Occipital lobe (tissue), 1 donor: ENCODE measurements at regions not wholly inside any gene's neighbourhood (a gene's known extent, or its start where the extent isn't known, plus 50 kb on each side); places are given as distances from the start of the nearest gene placed in this dataset.

ENCODE experiments used
- DNase-seq: peaks from one replicate; lab custom pipeline; 2025; lab: John Stamatoyannopoulos, UW

DNA sequence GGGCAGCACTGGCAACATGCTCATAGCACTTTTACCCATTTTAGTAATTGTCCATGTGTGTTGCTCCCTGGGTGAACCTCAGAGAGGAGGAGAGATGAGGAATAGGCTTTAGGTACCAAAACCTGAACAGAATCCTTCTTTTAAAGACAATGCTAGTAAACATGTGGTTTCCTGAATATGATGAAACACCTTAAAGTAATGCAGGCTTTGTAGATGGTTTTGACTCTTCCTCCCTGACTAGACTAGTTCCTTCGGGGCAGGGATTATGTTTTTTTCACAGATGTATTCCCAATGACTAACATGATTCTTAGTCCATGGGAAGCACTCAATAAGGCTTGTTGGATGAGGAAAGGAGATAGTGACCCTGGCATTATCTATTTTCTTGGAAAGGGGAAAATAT is 367.6 kb upstream of the JAG1 start:
- no peak for DNase-seq

DNA sequence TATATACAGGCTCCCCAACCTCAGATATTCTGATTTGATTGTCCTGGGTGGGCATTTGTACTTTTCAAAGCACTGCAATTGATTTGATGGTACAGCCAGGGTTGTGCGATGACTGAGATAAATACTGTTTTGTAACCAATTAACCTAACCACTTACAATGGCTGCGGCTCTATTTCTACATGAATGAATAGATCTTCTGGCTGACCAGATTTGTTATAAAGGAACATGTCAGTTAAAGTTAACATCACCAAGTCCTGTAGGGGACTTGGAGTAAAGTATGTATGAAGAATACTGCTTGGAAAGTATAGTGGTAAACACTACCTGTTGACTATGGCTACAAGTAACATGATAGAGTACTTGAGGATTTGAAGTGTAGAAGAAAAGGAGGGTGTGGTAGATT is 369.2 kb upstream of the JAG1 start:
- DNase-seq: no peak

- no peak for DNase-seq
Observed at GRCh38 chr20:11044561-11044960, 370.8 kb upstream of the JAG1 start.

DNA sequence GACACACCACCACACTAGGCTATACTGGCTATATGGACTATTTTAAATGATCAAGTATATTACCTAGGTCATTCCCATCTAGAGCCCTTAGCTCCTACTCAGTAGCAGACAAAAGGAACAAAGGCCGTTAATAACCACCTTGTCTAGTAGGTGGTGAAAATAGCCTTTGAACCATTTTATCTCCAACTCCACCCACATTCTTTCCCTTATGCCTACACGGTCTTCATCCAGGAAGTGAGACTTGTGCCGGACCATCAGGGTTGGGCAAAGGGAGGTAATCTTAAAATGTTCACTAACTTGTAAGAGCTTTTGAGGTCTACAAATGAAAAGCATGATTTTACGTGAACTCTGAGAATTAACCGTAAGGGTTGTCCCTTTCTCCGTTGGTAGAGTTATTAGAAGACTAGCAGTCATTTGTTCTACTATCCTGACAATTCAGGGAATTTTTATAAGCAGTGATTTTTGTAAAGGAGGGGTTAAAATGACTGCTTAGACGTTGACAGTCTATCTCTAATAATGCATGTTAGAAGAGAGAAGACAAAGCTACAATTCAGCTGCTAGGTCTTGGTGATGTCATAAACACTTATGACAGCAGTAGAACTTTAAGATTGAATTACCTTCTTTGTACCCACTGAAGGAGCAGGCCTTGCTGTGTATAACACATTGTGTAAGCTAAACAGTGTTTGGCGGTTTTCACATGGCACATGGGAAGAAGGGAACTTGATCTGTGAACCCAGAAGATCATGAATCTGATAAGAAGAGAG is 371.8 kb upstream of the JAG1 start:
- no peak for DNase-seq

DNA sequence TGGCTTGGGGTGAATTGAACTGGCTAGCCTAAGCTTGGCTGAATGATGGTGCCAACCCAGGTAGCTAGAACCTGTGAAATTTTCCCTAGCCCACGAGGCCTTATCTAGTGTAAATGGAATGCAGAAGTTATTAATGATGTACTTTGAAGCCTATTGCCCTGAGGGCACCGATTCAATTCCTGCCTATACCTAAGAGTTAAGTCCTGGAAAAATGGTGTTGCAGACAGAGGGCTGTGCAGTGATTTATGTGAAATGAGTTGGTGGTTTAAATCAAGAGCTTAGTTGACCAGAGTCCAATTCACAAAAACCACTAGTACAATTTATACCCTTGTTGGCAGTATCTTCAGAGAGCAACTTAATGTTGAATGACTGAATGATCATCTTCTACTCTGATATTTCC is 373.8 kb upstream of the JAG1 start:
- DNase-seq: no peak

GRCh38 chr20:11048739-11049138 is 374.9 kb upstream of the JAG1 start:
- DNase-seq: no peak

DNA sequence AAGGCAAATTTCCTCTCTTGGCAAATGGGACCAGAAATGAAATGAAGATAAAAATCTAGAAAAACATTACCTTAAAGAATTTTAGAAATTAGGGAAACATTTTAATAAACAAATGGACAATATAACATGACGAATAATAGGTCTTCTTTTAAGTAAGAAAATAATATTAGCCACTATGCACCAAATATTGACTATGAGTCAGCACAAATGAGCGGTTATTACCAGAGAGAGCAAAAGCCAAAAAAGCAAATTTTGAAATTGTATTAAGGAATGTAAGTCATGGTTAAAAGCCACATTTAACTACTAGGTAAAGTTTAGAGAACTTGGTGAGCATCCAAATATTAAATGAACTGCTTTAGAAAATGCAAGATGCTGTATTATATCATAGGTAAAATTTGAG is 376.6 kb upstream of the JAG1 start:
- no peak for DNase-seq

DNA sequence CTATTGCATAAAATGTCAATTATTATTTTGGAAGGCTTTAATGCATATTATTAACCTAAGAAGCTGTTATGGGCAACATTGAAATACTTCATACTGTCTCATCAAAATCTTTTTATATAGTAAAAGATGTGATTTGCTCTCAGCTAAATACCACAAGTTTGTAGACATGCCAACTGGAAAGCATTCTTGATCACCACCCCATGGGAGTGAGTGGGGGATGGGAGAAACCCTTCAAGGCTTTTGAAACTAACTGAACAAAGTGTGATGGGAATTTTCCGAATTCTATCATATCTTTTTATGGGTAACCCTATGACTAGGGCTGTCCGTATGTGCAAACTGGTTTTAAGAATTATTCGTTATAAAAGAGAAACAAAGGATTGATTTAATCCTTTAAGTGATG is 377.3 kb upstream of the JAG1 start:
- DNase-seq: no peak

GRCh38 chr20:11053310-11053709 is 379.5 kb upstream of the JAG1 start:
- DNase-seq: no peak

- no peak for DNase-seq
Observed at GRCh38 chr20:11054266-11054993, 380.6 kb upstream of the JAG1 start.

GRCh38 chr20:11056414-11056813 is 382.6 kb upstream of the JAG1 start:
- no peak for DNase-seq

DNA sequence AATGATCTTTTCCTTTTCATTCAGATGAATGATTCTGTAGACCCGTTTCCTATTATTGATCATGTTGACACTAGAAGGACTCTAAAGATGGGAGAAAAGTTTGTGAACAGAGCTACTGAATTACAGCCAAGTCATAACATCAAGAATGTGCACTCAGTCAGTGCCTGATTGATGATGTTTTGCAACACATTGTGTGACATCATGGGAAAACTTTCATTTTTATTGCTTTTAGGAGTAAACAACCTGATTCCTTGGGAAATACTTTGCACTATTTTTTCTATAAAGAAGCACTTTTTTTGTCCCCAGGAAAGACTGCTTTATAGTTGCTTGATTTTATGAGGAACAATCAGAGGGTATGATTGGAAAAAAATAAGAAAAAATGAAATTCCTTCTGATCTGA is 383.8 kb upstream of the JAG1 start:
- no peak for DNase-seq

- DNase-seq: no peak
Observed at GRCh38 chr20:11059659-11060058, 385.9 kb upstream of the JAG1 start.

- DNase-seq: no peak
Observed at GRCh38 chr20:11060423-11061185, 386.8 kb upstream of the JAG1 start.

- no peak for DNase-seq
Observed at GRCh38 chr20:11063444-11063843, 389.6 kb upstream of the JAG1 start.

DNA sequence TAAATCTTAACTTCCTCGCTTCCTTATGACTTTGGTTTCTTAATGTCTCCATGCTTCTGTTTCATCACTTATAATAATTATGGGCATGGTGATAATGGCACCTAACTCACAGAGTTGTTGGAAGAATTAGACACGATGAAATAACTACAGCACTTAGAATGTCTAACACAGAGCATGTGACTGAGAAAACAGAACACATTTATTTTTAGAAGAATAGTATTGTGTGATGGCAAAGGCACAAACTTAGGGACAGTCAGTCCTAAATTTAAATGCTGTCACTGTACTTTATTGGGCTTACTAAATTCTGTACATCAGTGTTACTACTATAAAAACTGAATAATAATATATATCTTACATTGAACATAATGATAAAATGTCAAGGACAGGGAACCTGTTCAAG is 391.1 kb upstream of the JAG1 start:
- no peak for DNase-seq

DNA sequence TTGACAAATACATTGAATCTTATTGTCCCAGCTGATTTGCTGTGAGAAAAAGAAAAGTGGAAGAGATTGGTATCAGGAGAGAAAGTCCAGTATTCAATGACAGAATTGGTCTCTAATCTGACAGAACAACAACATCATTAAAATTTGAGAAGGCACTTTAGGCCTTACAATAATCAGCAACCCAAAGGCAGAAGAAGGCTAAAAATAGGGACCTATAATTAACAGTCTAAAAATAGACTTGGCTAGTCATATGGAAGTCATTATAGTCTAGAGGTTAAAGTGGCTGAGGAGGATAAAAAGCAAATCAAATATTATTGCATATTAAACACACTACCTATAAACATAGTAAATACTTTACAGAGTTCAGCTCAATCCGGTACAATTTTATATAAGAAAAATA is 393.6 kb upstream of the JAG1 start:
- DNase-seq: no peak

DNA sequence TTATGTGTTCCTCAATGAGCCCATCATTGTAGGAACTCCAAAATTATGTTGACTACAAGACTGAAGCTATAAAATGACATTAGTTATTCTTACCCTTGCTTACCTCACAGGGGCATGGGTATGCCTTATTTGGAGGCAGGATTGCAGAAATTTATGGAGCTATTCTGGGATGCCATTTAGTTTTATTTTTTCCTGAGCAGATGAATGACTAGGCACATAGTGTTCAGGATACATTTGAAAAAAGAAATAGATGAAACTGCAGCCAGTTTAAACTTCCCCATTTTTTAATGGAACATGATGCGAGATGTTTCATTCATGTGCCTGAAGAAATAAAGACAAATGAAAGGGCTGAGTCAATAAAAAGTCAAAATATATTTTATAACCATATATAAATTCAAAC is 399.2 kb upstream of the JAG1 start:
- no peak for DNase-seq

DNA sequence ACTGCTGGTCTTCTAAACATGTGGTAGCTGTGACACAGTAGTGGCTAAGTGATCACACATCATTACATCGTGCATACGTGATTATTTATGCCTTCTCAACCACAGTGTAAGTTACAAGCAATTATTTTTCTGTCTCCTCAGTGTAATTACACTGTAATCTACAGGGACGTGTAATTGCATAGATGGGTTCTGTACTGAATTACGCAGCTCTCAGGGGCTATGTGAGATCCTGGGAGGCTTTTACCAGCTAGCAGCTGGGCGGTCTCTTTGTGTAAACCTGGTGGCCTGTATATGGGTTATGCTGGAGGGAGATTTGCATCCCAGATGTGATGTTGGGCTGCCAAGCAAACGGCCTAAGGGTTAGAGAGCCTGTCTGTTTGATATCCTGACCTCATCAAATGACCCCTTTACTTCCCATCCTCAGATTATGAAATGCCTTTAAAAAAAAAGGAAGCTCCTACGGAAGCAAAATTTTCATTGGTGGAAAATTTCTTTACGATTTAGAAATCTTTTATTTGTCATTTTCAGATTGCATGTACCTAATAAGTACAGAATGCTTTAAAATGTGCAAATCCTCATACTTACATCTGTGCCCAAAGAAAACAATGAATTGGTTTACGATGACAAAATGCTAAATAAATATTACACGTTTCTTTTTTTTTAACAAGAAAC is 402.8 kb upstream of the JAG1 start:
- no peak for DNase-seq

DNA sequence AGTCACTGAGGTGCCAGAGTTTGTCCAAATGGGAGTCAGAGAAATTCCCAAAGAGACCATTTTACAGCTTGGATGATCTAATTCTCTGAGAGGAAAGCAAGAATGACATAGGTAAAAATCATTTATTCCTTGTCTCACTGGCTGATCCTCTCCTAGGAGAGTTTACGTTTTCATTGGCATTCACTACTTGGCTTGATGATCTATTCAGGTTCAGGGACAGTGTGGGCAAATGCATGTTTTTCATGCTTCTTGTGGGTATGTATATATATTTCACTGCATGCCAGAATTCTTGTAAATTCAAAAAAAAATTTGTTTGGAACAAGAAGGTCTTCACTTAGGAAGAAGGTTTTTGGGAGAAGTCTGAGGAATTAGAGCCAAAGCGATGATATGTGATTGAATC is 403.4 kb upstream of the JAG1 start:
- DNase-seq: no peak

- no peak for DNase-seq
Observed at GRCh38 chr20:11080010-11080409, 406.2 kb upstream of the JAG1 start.

DNA sequence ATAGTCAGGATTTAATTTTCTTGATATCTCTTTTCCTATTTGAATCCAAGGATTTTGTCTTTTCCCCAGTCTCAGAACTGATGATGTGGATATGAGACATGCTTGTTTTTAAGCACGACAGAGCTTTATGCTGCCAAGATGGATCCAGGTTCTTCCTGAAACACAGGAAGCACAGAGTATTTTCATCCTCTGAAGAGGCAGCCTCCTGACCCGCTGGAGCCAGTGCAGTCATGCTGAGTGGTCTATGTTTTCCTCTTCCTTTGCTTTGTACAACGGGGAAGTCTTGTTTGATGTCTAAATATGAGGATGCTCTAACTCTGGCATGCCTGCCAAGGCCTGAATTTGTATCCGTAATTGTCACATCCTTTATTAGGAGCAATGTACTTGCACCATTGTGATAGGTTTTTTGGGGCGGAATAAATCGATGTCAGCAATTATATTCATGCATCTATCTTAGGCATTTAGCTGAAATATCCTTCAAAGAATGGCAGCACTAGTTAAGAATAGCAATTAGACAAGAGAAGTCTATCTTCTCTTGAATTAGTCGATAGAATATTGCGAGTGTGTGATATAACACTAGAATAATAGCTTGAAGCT is 407.1 kb upstream of the JAG1 start:
- DNase-seq: no peak
